GM12878 (cell line): ENCODE measurements at regions not wholly inside any gene's neighbourhood (a gene's known extent, or its start where the extent isn't known, plus 50 kb on each side); places are given as distances from the start of the nearest gene placed in this dataset.

Source experiments
- ATAC-seq: fragments of 200-7000 bp; cut with Tn5 transposase; 3 replicates; pipeline ENCODE4 v1.9.1; 2020; ENCODE audit warnings: mild to moderate bottlenecking, moderate library complexity
- BruUV-seq: library from RNA; stranded (reverse); fragments of 400-500 nt; replicated peaks from 2 replicates; lab custom pipeline; 2021; lab: Mats Ljungman, UMichigan
- CTCF ChIA-PET: fragments of 300-600 bp; sonication (Branson Sonifier 250); formaldehyde crosslinking; extraction: SDS; loops from one replicate; lab custom pipeline; 2021; ENCODE audit warnings: inconsistent platforms; lab: Yijun Ruan, JAX
- POLR2A ChIA-PET: fragments of 350-600 bp; formaldehyde crosslinking; extraction: SDS; loops from one replicate; lab custom pipeline; 2021; ENCODE audit warnings: inconsistent platforms; lab: Charles Lee
- RAD21 ChIA-PET: fragments of 300-600 bp; sonication (Branson Sonifier 250); formaldehyde crosslinking; loops from one replicate; lab custom pipeline; 2023; ENCODE audit warnings: antibody characterized with exemption; ENCODE audit not compliant: unreplicated experiment; lab: Charles Lee
- SMC1A ChIA-PET: fragments of 300-600 bp; sonication (Branson Sonifier 250); formaldehyde crosslinking; loops from one replicate; lab custom pipeline; 2023; ENCODE audit not compliant: unreplicated experiment, uncharacterized antibody; lab: Charles Lee
- DNase-seq: peaks from one replicate; pipeline ENCODE4 v3.0.0-alpha.2; 2011; ENCODE audit warnings: low read depth, low spot score
- FAIRE-seq: peaks from 3 replicates; lab custom pipeline; 2011; peaks lifted over from hg19 to GRCh38; lab: Jason Lieb, UNC
- H2AFZ ChIP-seq: 2 replicates; pipeline ENCODE4 v1.6.0; 2011; ENCODE audit warnings: low read depth, low read length, control low read depth; ENCODE audit not compliant: control insufficient read depth
- H3K27ac ChIP-seq: 2 replicates; pipeline ENCODE4 v1.5.1; 2011; ENCODE audit warnings: control low read depth; ENCODE audit not compliant: control insufficient read depth, insufficient read depth
- H3K27me3 ChIP-seq, 2 experiments: replicated peaks in 1 of 2; 2 replicates each; pipeline versions ENCODE4 v1.6.0 to v1.6.1; 2011; ENCODE audit warnings: low read length in 1 of 2; ENCODE audit not compliant: control insufficient read depth in 2 of 2, insufficient read depth in 2 of 2
- H3K36me3 ChIP-seq, 2 experiments: 2 replicates each; pipeline ENCODE4 v1.5.1; 2011; ENCODE audit warnings: low read length in 1 of 2; ENCODE audit not compliant: control insufficient read depth in 2 of 2, insufficient read depth in 2 of 2
- H3K4me1 ChIP-seq: 2 replicates; pipeline ENCODE4 v1.6.1; 2011; ENCODE audit warnings: mild to moderate bottlenecking, low read length, moderate library complexity, mixed read lengths; ENCODE audit not compliant: control insufficient read depth, insufficient read depth
- H3K4me2 ChIP-seq: 2 replicates; pipeline ENCODE4 v1.6.0; 2011; ENCODE audit warnings: control low read depth; ENCODE audit not compliant: control insufficient read depth, insufficient read depth
- H3K4me3 ChIP-seq: fragments of 200-600 bp; sonication (generic); 2 replicates; pipeline ENCODE4 v1.5.1; 2016
- H3K79me2 ChIP-seq: 2 replicates; pipeline ENCODE4 v1.6.0; 2011; ENCODE audit warnings: low read length; ENCODE audit not compliant: control insufficient read depth, insufficient read depth
- H3K9ac ChIP-seq: 2 replicates; pipeline ENCODE4 v1.8.0; 2011; ENCODE audit warnings: low read length, control low read depth, mixed read lengths; ENCODE audit not compliant: control insufficient read depth, insufficient read depth
- H3K9me3 ChIP-seq: replicated peaks from 3 replicates; pipeline ENCODE4 v1.5.1; 2011; ENCODE audit warnings: mild to moderate bottlenecking, low read length; ENCODE audit not compliant: control insufficient read depth, insufficient read depth
- H4K20me1 ChIP-seq: 2 replicates; pipeline ENCODE4 v1.6.0; 2011; ENCODE audit not compliant: control insufficient read depth, insufficient read depth
- EGR1 ChIP-seq, 2 experiments: IDR thresholded peaks; 1 replicate in 1 of 2; 2 replicates in 1 of 2; pipeline ENCODE4 v1.6.1; 2011 to 2012; ENCODE audit warnings: low read depth in 2 of 2, low read length in 2 of 2, borderline replicate concordance in 1 of 2, mild to moderate bottlenecking in 1 of 2, moderate library complexity in 1 of 2
- EP300 ChIP-seq, 2 experiments: fragments of 150-350 bp in 1 of 2; IDR thresholded peaks; 2 replicates each; pipeline ENCODE4 v1.6.1; 2011 to 2012; ENCODE audit warnings: low read depth in 2 of 2, low read length in 2 of 2, borderline replicate concordance in 1 of 2, improper control_type of control experiment in 1 of 2, inconsistent platforms in 1 of 2; ENCODE audit not compliant: control insufficient read depth in 1 of 2
- FOXK2 ChIP-seq: fragments of 450-650 bp; IDR thresholded peaks from 2 replicates; pipeline ENCODE4 v1.6.1; 2017; ENCODE audit warnings: mild to moderate bottlenecking, moderate library complexity
- FOXM1 ChIP-seq: IDR thresholded peaks from 2 replicates; pipeline ENCODE4 v1.6.1; 2012; ENCODE audit warnings: low read depth, mild to moderate bottlenecking, inconsistent platforms, low read length, moderate library complexity
- IKZF1 ChIP-seq: fragments of 450-650 bp; conservative IDR thresholded peaks from 2 replicates; pipeline ENCODE4 v1.6.1; 2017; ENCODE audit warnings: antibody characterized with exemption, mild to moderate bottlenecking
- IRF5 ChIP-seq: fragments of 450-650 bp; IDR thresholded peaks from 2 replicates; pipeline ENCODE4 v1.6.1; 2017; ENCODE audit warnings: borderline replicate concordance
- JUNB ChIP-seq: IDR thresholded peaks from 2 replicates; pipeline ENCODE4 v1.6.1; 2016; ENCODE audit warnings: antibody characterized with exemption, mild to moderate bottlenecking
- MTA2 ChIP-seq: fragments of 450-650 bp; IDR thresholded peaks from 2 replicates; pipeline ENCODE4 v1.6.1; 2016; ENCODE audit warnings: low read depth, mild to moderate bottlenecking, moderate library complexity
- RB1 ChIP-seq: fragments of 450-650 bp; formaldehyde crosslinking; IDR thresholded peaks from 2 replicates; pipeline ENCODE4 v1.6.1; 2017; ENCODE audit warnings: mild to moderate bottlenecking, borderline replicate concordance
- RFX5 ChIP-seq: IDR thresholded peaks from 2 replicates; pipeline ENCODE4 v1.6.1; 2011; ENCODE audit warnings: low read depth, low read length, improper control_type of control experiment
- YY1 ChIP-seq: IDR thresholded peaks from 2 replicates; pipeline ENCODE4 v1.6.1; 2011; ENCODE audit warnings: low read depth, mild to moderate bottlenecking, low read length
- ZNF274 ChIP-seq: IDR thresholded peaks from one replicate; pipeline ENCODE4 v1.8.0; 2011; ENCODE audit not compliant: insufficient read length, insufficient read depth
- in situ Hi-C: fragments of 300-500 bp; cut with MboI; formaldehyde crosslinking; loops from 9 replicates; pipeline ENCODE4 v1.14.3; 2018; ENCODE audit warnings: mixed read lengths
- intact Hi-C: fragments of 100-400 bp; cut with micrococcal nuclease; formaldehyde crosslinking; loops from one replicate; pipeline ENCODE4 v1.14.2; 2022; ENCODE audit not compliant: unreplicated experiment
- TF ChIP-seq, protein P1 (sequence below): fragments of 150-350 bp; IDR thresholded peaks from 2 replicates; pipeline ENCODE4 v1.6.1; 2016; ENCODE audit warnings: low read depth, low read length
- TF ChIP-seq, protein P2 (sequence below), 3 experiments: IDR thresholded peaks in 2 of 3; conservative IDR thresholded peaks in 1 of 3; 2 replicates each; pipeline ENCODE4 v1.5.1; 2011; ENCODE audit warnings: low read depth in 3 of 3, low read length in 3 of 3, mild to moderate bottlenecking in 3 of 3, control low read depth in 2 of 3, moderate library complexity in 2 of 3, inconsistent platforms in 1 of 3, mixed read lengths in 1 of 3; ENCODE audit not compliant: control insufficient read depth in 2 of 3, insufficient read depth in 1 of 3; ENCODE audit errors: extremely low read depth in 1 of 3
- TF ChIP-seq, protein P3 (sequence below): IDR thresholded peaks from 2 replicates; pipeline ENCODE4 v1.6.1; 2011; ENCODE audit warnings: low read depth, mild to moderate bottlenecking, low read length, moderate library complexity, borderline replicate concordance; ENCODE audit errors: extremely low read depth

- Histone ChIP-seq H3K36me3 (no peaks in the 10 kb centered on the region), H3K79me2 (no peaks in the 10 kb centered on the region), H3K4me1 (no peaks in the 10 kb centered on the region), H4K20me1 (no peaks in the 10 kb centered on the region), H3K9me3 (no peaks in the 10 kb centered on the region), H3K27me3 (no peaks in the 10 kb centered on the region), H3K4me3 (no peak overlapping the region), H3K9ac (no peak overlapping the region), H2AFZ (no peak overlapping the region), H3K27ac (no peak overlapping the region), H3K4me2 (no peak overlapping the region)
- FAIRE-seq (no peak), ATAC-seq (no peak), DNase-seq (no peak)
- ChIA-PET RAD21 (no interaction called here), POLR2A (no interaction called here), CTCF (no interaction called here), SMC1A (no interaction called here)
- in situ Hi-C loops, result no loop called here
- intact Hi-C loops, result no loop called here
- no TSS peak for BruUV-seq
- no peak for TF ChIP-seq EGR1 (IDR thresholded peaks at IDR 0.05; ENCODE audit: borderline replicate concordance in 1 of 2, low read depth in 2 of 2, low read length in 2 of 2)
- TF ChIP-seq MTA2, result no peak
- TF ChIP-seq RB1, result no peak
- no peak for TF ChIP-seq YY1
- no peak for TF ChIP-seq RFX5
- TF ChIP-seq FOXK2, result no peak
- no peak for TF ChIP-seq FOXM1
- no peak for TF ChIP-seq EP300 (IDR thresholded peaks at IDR 0.05; ENCODE audit: borderline replicate concordance in 1 of 2, control insufficient read depth in 1 of 2, low read depth in 2 of 2, low read length in 2 of 2)
- TF ChIP-seq, protein P1, sequence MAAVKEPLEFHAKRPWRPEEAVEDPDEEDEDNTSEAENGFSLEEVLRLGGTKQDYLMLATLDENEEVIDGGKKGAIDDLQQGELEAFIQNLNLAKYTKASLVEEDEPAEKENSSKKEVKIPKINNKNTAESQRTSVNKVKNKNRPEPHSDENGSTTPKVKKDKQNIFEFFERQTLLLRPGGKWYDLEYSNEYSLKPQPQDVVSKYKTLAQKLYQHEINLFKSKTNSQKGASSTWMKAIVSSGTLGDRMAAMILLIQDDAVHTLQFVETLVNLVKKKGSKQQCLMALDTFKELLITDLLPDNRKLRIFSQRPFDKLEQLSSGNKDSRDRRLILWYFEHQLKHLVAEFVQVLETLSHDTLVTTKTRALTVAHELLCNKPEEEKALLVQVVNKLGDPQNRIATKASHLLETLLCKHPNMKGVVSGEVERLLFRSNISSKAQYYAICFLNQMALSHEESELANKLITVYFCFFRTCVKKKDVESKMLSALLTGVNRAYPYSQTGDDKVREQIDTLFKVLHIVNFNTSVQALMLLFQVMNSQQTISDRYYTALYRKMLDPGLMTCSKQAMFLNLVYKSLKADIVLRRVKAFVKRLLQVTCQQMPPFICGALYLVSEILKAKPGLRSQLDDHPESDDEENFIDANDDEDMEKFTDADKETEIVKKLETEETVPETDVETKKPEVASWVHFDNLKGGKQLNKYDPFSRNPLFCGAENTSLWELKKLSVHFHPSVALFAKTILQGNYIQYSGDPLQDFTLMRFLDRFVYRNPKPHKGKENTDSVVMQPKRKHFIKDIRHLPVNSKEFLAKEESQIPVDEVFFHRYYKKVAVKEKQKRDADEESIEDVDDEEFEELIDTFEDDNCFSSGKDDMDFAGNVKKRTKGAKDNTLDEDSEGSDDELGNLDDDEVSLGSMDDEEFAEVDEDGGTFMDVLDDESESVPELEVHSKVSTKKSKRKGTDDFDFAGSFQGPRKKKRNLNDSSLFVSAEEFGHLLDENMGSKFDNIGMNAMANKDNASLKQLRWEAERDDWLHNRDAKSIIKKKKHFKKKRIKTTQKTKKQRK, result no peak
- TF ChIP-seq, protein P2, sequence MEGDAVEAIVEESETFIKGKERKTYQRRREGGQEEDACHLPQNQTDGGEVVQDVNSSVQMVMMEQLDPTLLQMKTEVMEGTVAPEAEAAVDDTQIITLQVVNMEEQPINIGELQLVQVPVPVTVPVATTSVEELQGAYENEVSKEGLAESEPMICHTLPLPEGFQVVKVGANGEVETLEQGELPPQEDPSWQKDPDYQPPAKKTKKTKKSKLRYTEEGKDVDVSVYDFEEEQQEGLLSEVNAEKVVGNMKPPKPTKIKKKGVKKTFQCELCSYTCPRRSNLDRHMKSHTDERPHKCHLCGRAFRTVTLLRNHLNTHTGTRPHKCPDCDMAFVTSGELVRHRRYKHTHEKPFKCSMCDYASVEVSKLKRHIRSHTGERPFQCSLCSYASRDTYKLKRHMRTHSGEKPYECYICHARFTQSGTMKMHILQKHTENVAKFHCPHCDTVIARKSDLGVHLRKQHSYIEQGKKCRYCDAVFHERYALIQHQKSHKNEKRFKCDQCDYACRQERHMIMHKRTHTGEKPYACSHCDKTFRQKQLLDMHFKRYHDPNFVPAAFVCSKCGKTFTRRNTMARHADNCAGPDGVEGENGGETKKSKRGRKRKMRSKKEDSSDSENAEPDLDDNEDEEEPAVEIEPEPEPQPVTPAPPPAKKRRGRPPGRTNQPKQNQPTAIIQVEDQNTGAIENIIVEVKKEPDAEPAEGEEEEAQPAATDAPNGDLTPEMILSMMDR (IDR thresholded peaks at IDR 0.05 in 2 of 3, conservative IDR thresholded peaks at IDR 0.05 in 1 of 3; ENCODE audit: control insufficient read depth in 2 of 3, extremely low read depth in 1 of 3, insufficient read depth in 1 of 3, low read depth in 3 of 3, low read length in 3 of 3), result no peak
- TF ChIP-seq IRF5, result no peak
- no peak for TF ChIP-seq JUNB
- no peak for TF ChIP-seq ZNF274
- no peak for TF ChIP-seq IKZF1
- TF ChIP-seq, protein P3, sequence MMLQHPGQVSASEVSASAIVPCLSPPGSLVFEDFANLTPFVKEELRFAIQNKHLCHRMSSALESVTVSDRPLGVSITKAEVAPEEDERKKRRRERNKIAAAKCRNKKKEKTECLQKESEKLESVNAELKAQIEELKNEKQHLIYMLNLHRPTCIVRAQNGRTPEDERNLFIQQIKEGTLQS, result no peak
These were observed 265.3 kb upstream of the HABP2 start for GRCh38 chr10:113287592-113287991.
